K562 (cell line): ENCODE measurements at regions not wholly inside any gene's neighbourhood (a gene's known extent, or its start where the extent isn't known, plus 50 kb on each side); places are given as distances from the start of the nearest gene placed in this dataset.

Source experiments
- ATAC-seq: fragments of 200-7000 bp; cut with Tn5 transposase; 3 replicates; pipeline ENCODE4 v1.9.1; 2020; ENCODE audit warnings: moderate library complexity
- BruUV-seq: library from RNA; stranded (reverse); fragments of 400-500 nt; replicated peaks from 2 replicates; lab custom pipeline; 2021; lab: Mats Ljungman, UMichigan
- CTCF ChIA-PET: fragments of 300-600 bp; formaldehyde crosslinking; extraction: SDS; loops from one replicate; lab custom pipeline; 2021; ENCODE audit warnings: low intra/inter-chr PET ratio; lab: Yijun Ruan, JAX
- POLR2A ChIA-PET: fragments of 300-600, 350-650 bp; sonication (Branson Sonifier 250); formaldehyde crosslinking; extraction: SDS; loops from one replicate; lab custom pipeline; 2021; ENCODE audit warnings: antibody characterized with exemption, inconsistent platforms; lab: Yijun Ruan, JAX
- DNase-seq, 4 experiments: peaks; one replicate each; pipeline versions ENCODE4 v3.0.0 to v3.0.0-alpha.2; 2011 to 2018; ENCODE audit warnings: low spot score in 3 of 4, mixed read lengths in 3 of 4; ENCODE audit errors: extremely low read depth in 1 of 4
- FAIRE-seq: peaks from 2 replicates; lab custom pipeline; 2011; peaks lifted over from hg19 to GRCh38; lab: Jason Lieb, UNC
- H2AFZ ChIP-seq: 2 replicates; pipeline ENCODE4 v1.6.0; 2011; ENCODE audit warnings: low read depth, low read length, control low read depth, inconsistent platforms
- H3K27ac ChIP-seq: fragments of 200-600 bp; 3 replicates; pipeline ENCODE4 v1.8.0; 2011; ENCODE audit warnings: low read depth, mild to moderate bottlenecking, control low read depth, inconsistent platforms, low read length, moderate library complexity, mixed read lengths; ENCODE audit errors: extremely low read depth
- H3K27me3 ChIP-seq, 2 experiments: fragments of 300-600 bp in 1 of 2; 2 replicates in 1 of 2; 3 replicates in 1 of 2; pipeline versions ENCODE4 v1.6.0 to v1.8.0; 2011; ENCODE audit warnings: inconsistent platforms in 2 of 2, low read length in 2 of 2, mild to moderate bottlenecking in 1 of 2, mixed read lengths in 1 of 2, moderate library complexity in 1 of 2; ENCODE audit not compliant: control insufficient read depth in 2 of 2, insufficient read depth in 2 of 2
- H3K36me3 ChIP-seq: fragments of 300-600 bp; 3 replicates; pipeline ENCODE4 v1.8.0; 2011; ENCODE audit warnings: mild to moderate bottlenecking, low read length, inconsistent platforms; ENCODE audit not compliant: control insufficient read depth, insufficient read depth
- H3K4me1 ChIP-seq, 2 experiments: fragments of 200-600 bp in 1 of 2; replicated peaks in 1 of 2; 2 replicates in 1 of 2; 3 replicates in 1 of 2; pipeline versions ENCODE4 v1.5.1 to v1.8.0; 2011; ENCODE audit warnings: inconsistent platforms in 2 of 2, low read length in 2 of 2, mild to moderate bottlenecking in 1 of 2, mixed read lengths in 1 of 2, moderate library complexity in 1 of 2; ENCODE audit not compliant: control insufficient read depth in 2 of 2, insufficient read depth in 2 of 2
- H3K4me2 ChIP-seq: 2 replicates; pipeline ENCODE4 v1.6.1; 2011; ENCODE audit warnings: low read length, control low read depth, inconsistent platforms, mixed read lengths; ENCODE audit not compliant: insufficient read depth
- H3K4me3 ChIP-seq: fragments of 200-600 bp; sonication (generic), shearing (Covaris generic); 2 replicates; pipeline ENCODE4 v1.5.1; 2016; ENCODE audit warnings: control low read depth, inconsistent platforms
- H3K79me2 ChIP-seq: fragments of 200-600 bp; 3 replicates; pipeline ENCODE4 v1.8.0; 2011; ENCODE audit warnings: low read length, inconsistent platforms; ENCODE audit not compliant: control insufficient read depth, insufficient read depth
- H3K9ac ChIP-seq, 2 experiments: 2 replicates each; pipeline versions ENCODE4 v1.6.0 to v1.6.1; 2011; ENCODE audit warnings: low read depth in 2 of 2, low read length in 2 of 2, control low read depth in 1 of 2, inconsistent platforms in 1 of 2, mild to moderate bottlenecking in 1 of 2, mixed read lengths in 1 of 2; ENCODE audit not compliant: insufficient read depth in 1 of 2
- H3K9me1 ChIP-seq: one replicate; pipeline ENCODE4 v1.6.0; 2011; ENCODE audit warnings: inconsistent platforms, mild to moderate bottlenecking, low read length, moderate library complexity; ENCODE audit not compliant: control insufficient read depth, insufficient read depth
- H3K9me3 ChIP-seq: replicated peaks from 2 replicates; pipeline ENCODE4 v1.5.1; 2011; ENCODE audit warnings: low read depth, low read length, inconsistent platforms; ENCODE audit not compliant: control insufficient read depth, insufficient read depth
- H4K20me1 ChIP-seq: replicated peaks from 2 replicates; pipeline ENCODE4 v1.6.1; 2011; ENCODE audit warnings: low read length, inconsistent platforms, mixed read lengths; ENCODE audit not compliant: control insufficient read depth, insufficient read depth
- ADNP ChIP-seq: fragments of 200-800 bp; sonication (Bioruptor generic); IDR thresholded peaks from 2 replicates; pipeline ENCODE4 v1.6.1; 2016; ENCODE audit warnings: missing genetic modification characterization, missing compliant biosample characterization
- BRCA1 ChIP-seq, 2 experiments: fragments of 450-650 bp in 1 of 2; sonication (generic) in 1 of 2; formaldehyde crosslinking in 1 of 2; IDR thresholded peaks; 2 replicates each; pipeline versions ENCODE4 v1.5.0 to v1.6.1; 2017 to 2020; ENCODE audit warnings: mild to moderate bottlenecking in 1 of 2, missing genetic modification reagents in 1 of 2
- LARP7 ChIP-seq: fragments of 450-650 bp; IDR thresholded peaks from 2 replicates; pipeline ENCODE4 v1.6.1; 2016
- NR1H2 ChIP-seq: sonication (generic); formaldehyde crosslinking; IDR thresholded peaks from 2 replicates; pipeline ENCODE4 v1.4.0; 2020; ENCODE audit warnings: mild to moderate bottlenecking, missing genetic modification reagents
- PATZ1 ChIP-seq: fragments of 250-450 bp; sonication (Bioruptor Pico); IDR thresholded peaks from 2 replicates; pipeline ENCODE4 v1.5.0; 2020; ENCODE audit warnings: mild to moderate bottlenecking, borderline replicate concordance
- SPI1 ChIP-seq: IDR thresholded peaks from 2 replicates; pipeline ENCODE4 v1.6.1; 2011; ENCODE audit warnings: low read depth, low read length, control low read depth, borderline replicate concordance
- TCFL5 ChIP-seq: fragments of 250-450 bp; sonication (Bioruptor Pico); conservative IDR thresholded peaks from 2 replicates; pipeline ENCODE4 v1.6.1; 2021; ENCODE audit warnings: mild to moderate bottlenecking, moderate library complexity, matching md5 sums
- TEAD4 ChIP-seq, 2 experiments: sonication (generic) in 1 of 2; formaldehyde crosslinking in 1 of 2; IDR thresholded peaks; 2 replicates each; pipeline versions ENCODE4 v1.6.1 to v1.8.0; 2012 to 2022; ENCODE audit warnings: borderline replicate concordance in 1 of 2, inconsistent platforms in 1 of 2, low read length in 1 of 2, mild to moderate bottlenecking in 1 of 2, missing genetic modification reagents in 1 of 2
- TFAM ChIP-seq: fragments of 250-450 bp; sonication (Bioruptor Pico); conservative IDR thresholded peaks from 2 replicates; pipeline ENCODE4 v1.5.0; 2021; ENCODE audit warnings: mild to moderate bottlenecking, moderate library complexity
- TOE1 ChIP-seq, 2 experiments: fragments of 450-650 bp in 1 of 2; sonication (generic) in 1 of 2; formaldehyde crosslinking in 1 of 2; IDR thresholded peaks; 2 replicates each; pipeline versions ENCODE4 v1.7.1 to v1.8.0; 2016 to 2022; ENCODE audit warnings: borderline replicate concordance in 2 of 2, mild to moderate bottlenecking in 2 of 2, antibody characterized with exemption in 1 of 2, inconsistent platforms in 1 of 2, low read depth in 1 of 2, missing genetic modification reagents in 1 of 2, moderate library complexity in 1 of 2
- U2AF1 ChIP-seq: fragments of 200-400 bp; formaldehyde crosslinking; optimal IDR thresholded peaks from 2 replicates; pipeline ENCODE3; 2017; ENCODE audit warnings: mild to moderate bottlenecking, low read depth, low read length, moderate library complexity
- ZBTB11 ChIP-seq, 3 experiments: fragments of 200-800 bp in 1 of 3; fragments of 250-450 bp in 1 of 3; fragments of 450-650 bp in 1 of 3; sonication (Bioruptor Pico) in 1 of 3; sonication (Bioruptor generic) in 1 of 3; formaldehyde crosslinking in 1 of 3; IDR thresholded peaks; 2 replicates each; pipeline versions ENCODE4 v1.6.1 to v1.8.0; 2016 to 2022; ENCODE audit warnings: mild to moderate bottlenecking in 2 of 3, missing genetic modification characterization in 2 of 3, missing compliant biosample characterization in 1 of 3, moderate library complexity in 1 of 3
- ZFP1 ChIP-seq: fragments of 450-650 bp; formaldehyde crosslinking; IDR thresholded peaks from 2 replicates; pipeline ENCODE4 v1.4.0; 2020; ENCODE audit warnings: mild to moderate bottlenecking, mixed read lengths
- ZNF586 ChIP-seq: fragments of 450-650 bp; formaldehyde crosslinking; conservative IDR thresholded peaks from 2 replicates; pipeline ENCODE4 v1.4.0; 2020; ENCODE audit warnings: mild to moderate bottlenecking, moderate library complexity
- ZNF79 ChIP-seq: fragments of 250-450 bp; sonication (Bioruptor Pico); IDR thresholded peaks from 2 replicates; pipeline ENCODE4 v1.4.0; 2020; ENCODE audit warnings: low read depth, mild to moderate bottlenecking, moderate library complexity
- WGBS: fragments of 100-300 bp; shearing (Covaris generic); methylation state at CpG from one replicate; pipeline ENCODE4 v1.1.6; 2016; ENCODE audit warnings: low coverage, mixed read lengths; ENCODE audit not compliant: insufficient coverage; ENCODE audit errors: missing lambda C conversion rate; 5-methylcytosine and 5-hydroxymethylcytosine counted together
- in situ Hi-C: fragments of 300-500 bp; cut with MboI; formaldehyde crosslinking; loops from 4 replicates; pipeline ENCODE4 v1.15.0; 2018; ENCODE audit warnings: inconsistent platforms, mixed read lengths
- intact Hi-C: fragments of 100-400 bp; cut with micrococcal nuclease; formaldehyde crosslinking; loops from 2 replicates; pipeline ENCODE4 v1.14.2; 2022

DNA sequence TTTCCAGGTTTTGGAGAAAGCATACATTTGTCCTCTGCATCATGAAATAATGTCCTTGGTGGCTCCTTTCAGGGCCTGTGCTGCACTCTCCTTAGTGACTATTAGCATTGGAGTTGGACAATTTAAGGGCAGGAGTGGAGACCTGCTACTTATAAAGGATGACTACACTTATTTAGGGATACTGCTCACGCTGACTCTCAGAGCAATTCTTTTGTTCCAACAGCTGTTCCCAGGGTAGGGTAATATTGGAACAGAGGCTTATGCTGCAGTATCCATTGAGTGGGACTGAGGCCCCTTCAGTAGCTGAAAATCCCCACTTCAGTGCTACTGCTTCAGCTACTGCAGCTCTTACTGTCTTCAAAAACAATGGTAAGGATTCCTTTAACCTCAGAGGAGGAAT, 84.6 kb downstream of the GPR88 start:
- Histone ChIP-seq H4K20me1 (no peaks in the 10 kb centered on the region), H3K9me1 (no peaks in the 10 kb centered on the region), H3K36me3 (no peaks in the 10 kb centered on the region), H3K4me1 (no peaks in the 10 kb centered on the region), H3K27ac (no peak overlapping the region), H3K4me3 (no peak overlapping the region), H3K4me2 (no peak overlapping the region), H2AFZ (no peak overlapping the region), H3K9ac (no peak overlapping the region), H3K79me2 (no peaks in the 10 kb centered on the region), H3K27me3 (no peaks in the 10 kb centered on the region), H3K9me3 (no peaks in the 10 kb centered on the region)
- no TSS peak for BruUV-seq
- 9% methylated on average over 1 of the region's 1 CpG for WGBS
- FAIRE-seq = no peak
- no peak for DNase-seq
- ChIA-PET CTCF (no interaction called here), POLR2A (interaction anchor here (0.7 kb wide), 1 partner anchor 88 kb away, joined by 3 read pairs; no protein-coding TSS in a partner anchor)
- in situ Hi-C loops (no loop called here), intact Hi-C loops (no loop called here)
- no peak for ATAC-seq
- TF ChIP-seq LARP7 (no peak), PATZ1 (CRISPR knock-in tag) (no peak), U2AF1 (no peak), TOE1 (IDR thresholded peaks at IDR 0.05; ENCODE audit: borderline replicate concordance) (no peak), TOE1 (CRISPR knock-in tag; IDR thresholded peaks at IDR 0.05; ENCODE audit: borderline replicate concordance, low read depth) (no peak), TCFL5 (CRISPR knock-in tag) (no peak), TFAM (CRISPR knock-in tag) (no peak), ZNF79 (CRISPR knock-in tag) (no peak), ADNP (tag) (no peak), SPI1 (no peak), ZNF586 (CRISPR knock-in tag) (no peak), TEAD4 (IDR thresholded peaks at IDR 0.05; ENCODE audit: low read length) (no peak), TEAD4 (CRISPR knock-in tag; IDR thresholded peaks at IDR 0.05; ENCODE audit: borderline replicate concordance) (no peak), ZFP1 (CRISPR knock-in tag) (no peak), ZBTB11 (CRISPR knock-in tag; IDR thresholded peaks at IDR 0.05) (no peak), BRCA1 (IDR thresholded peaks at IDR 0.05) (no peak), BRCA1 (CRISPR knock-in tag; IDR thresholded peaks at IDR 0.05) (no peak), NR1H2 (CRISPR knock-in tag) (no peak)
